NB4 (cell line): ENCODE measurements at regions not wholly inside any gene's neighbourhood (a gene's known extent, or its start where the extent isn't known, plus 50 kb on each side); places are given as distances from the start of the nearest gene placed in this dataset.

Experiments used
- CTCF ChIP-seq: IDR thresholded peaks from one replicate; pipeline ENCODE4 v1.5.1; 2012; ENCODE audit warnings: low read depth, low read length
- POLR2A ChIP-seq: IDR thresholded peaks from 2 replicates; pipeline ENCODE4 v1.6.1; 2011; ENCODE audit warnings: mild to moderate bottlenecking; ENCODE audit not compliant: insufficient read length; ENCODE audit errors: extremely low read depth

- no peak for TF ChIP-seq POLR2A
- no peak for TF ChIP-seq CTCF
Measured at GRCh38 chr6:54993294-54993693, 146.7 kb downstream of the FAM83B start.
